Astrocyte (in vitro differentiated cells and primary cell): ENCODE measurements at regions not wholly inside any gene's neighbourhood (a gene's known extent, or its start where the extent isn't known, plus 50 kb on each side); places are given as distances from the start of the nearest gene placed in this dataset.

Source experiments
- EZH2 ChIP-seq: IDR thresholded peaks from 2 replicates; pipeline ENCODE4 v1.6.1; 2012; ENCODE audit warnings: mild to moderate bottlenecking, low read length, inconsistent platforms; ENCODE audit not compliant: insufficient read depth
- TF ChIP-seq, protein P1 (sequence below): IDR thresholded peaks from 2 replicates; pipeline ENCODE4 v1.5.1; 2011; ENCODE audit warnings: low read depth, mild to moderate bottlenecking, inconsistent platforms, low read length, moderate library complexity; ENCODE audit not compliant: insufficient read depth

DNA sequence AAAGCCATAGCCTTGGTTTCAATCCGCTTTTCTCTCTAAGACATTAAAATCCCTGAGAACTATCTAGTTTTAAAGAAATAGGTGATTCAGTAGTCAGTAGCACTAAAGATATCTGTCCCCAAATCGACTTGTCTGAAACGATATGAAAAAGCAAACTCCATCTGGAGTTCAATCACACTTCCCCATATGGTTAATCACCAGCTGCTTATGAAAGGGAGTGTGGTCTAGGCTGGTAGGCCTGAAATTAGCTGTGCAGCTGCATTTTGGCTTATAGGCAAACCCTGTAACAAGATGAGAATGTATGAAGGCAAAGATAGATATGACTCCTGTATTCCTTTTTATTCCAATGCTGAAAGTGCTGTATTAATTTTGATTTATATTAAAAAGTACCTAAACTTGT, 65.9 kb downstream of the DMRTA1 start:
- TF ChIP-seq, protein P1, sequence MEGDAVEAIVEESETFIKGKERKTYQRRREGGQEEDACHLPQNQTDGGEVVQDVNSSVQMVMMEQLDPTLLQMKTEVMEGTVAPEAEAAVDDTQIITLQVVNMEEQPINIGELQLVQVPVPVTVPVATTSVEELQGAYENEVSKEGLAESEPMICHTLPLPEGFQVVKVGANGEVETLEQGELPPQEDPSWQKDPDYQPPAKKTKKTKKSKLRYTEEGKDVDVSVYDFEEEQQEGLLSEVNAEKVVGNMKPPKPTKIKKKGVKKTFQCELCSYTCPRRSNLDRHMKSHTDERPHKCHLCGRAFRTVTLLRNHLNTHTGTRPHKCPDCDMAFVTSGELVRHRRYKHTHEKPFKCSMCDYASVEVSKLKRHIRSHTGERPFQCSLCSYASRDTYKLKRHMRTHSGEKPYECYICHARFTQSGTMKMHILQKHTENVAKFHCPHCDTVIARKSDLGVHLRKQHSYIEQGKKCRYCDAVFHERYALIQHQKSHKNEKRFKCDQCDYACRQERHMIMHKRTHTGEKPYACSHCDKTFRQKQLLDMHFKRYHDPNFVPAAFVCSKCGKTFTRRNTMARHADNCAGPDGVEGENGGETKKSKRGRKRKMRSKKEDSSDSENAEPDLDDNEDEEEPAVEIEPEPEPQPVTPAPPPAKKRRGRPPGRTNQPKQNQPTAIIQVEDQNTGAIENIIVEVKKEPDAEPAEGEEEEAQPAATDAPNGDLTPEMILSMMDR, result no peak
- TF ChIP-seq EZH2, result no peak
